DND-41 (cell line): ENCODE measurements at regions not wholly inside any gene's neighbourhood (a gene's known extent, or its start where the extent isn't known, plus 50 kb on each side); places are given as distances from the start of the nearest gene placed in this dataset.
A peak's percentile ranks its signal among the peaks of the same experiment; 100 is the strongest.

Source experiments
- ATAC-seq: fragments of 200-7000 bp; cut with Tn5 transposase; 3 replicates; pipeline ENCODE4 v1.9.1; 2021; ENCODE audit warnings: low read depth; ENCODE audit not compliant: insufficient read depth
- DNase-seq: peaks from one replicate; pipeline ENCODE4 v3.0.0-alpha.2; 2020
- H2AFZ ChIP-seq: 2 replicates; pipeline ENCODE4 v1.6.0; 2012; ENCODE audit warnings: low read depth, low read length
- H3K27ac ChIP-seq: 2 replicates; pipeline ENCODE4 v1.5.1; 2012; ENCODE audit warnings: low read length, inconsistent platforms
- H3K27me3 ChIP-seq: fragments of 200-600 bp; sonication (generic); 2 replicates; pipeline ENCODE4 v1.6.0; 2012; ENCODE audit warnings: low read length, mild to moderate bottlenecking, inconsistent platforms; ENCODE audit not compliant: insufficient read depth, poor library complexity
- H3K36me3 ChIP-seq: 2 replicates; pipeline ENCODE4 v1.5.1; 2012; ENCODE audit warnings: low read length, inconsistent platforms; ENCODE audit not compliant: insufficient read depth
- H3K4me1 ChIP-seq: 2 replicates; pipeline ENCODE4 v1.5.1; 2012; ENCODE audit warnings: mild to moderate bottlenecking, low read length; ENCODE audit not compliant: insufficient read depth
- H3K4me2 ChIP-seq: 2 replicates; pipeline ENCODE4 v1.6.0; 2012; ENCODE audit warnings: mild to moderate bottlenecking, moderate library complexity, low read length, inconsistent platforms; ENCODE audit not compliant: insufficient read depth
- H3K4me3 ChIP-seq, 2 experiments: fragments of 200-600 bp in 1 of 2; shearing (Covaris generic) in 1 of 2; 2 replicates each; pipeline ENCODE4 v1.5.1; 2012 to 2016; ENCODE audit warnings: inconsistent platforms in 2 of 2, low read length in 2 of 2, mild to moderate bottlenecking in 2 of 2, low read depth in 1 of 2, moderate library complexity in 1 of 2
- H3K79me2 ChIP-seq: 2 replicates; pipeline ENCODE4 v1.6.0; 2012; ENCODE audit warnings: low read length, inconsistent platforms; ENCODE audit not compliant: insufficient read depth
- H3K9ac ChIP-seq: 2 replicates; pipeline ENCODE4 v1.6.0; 2012; ENCODE audit warnings: low read depth, mild to moderate bottlenecking, inconsistent platforms, low read length, moderate library complexity
- H3K9me3 ChIP-seq: 2 replicates; pipeline ENCODE4 v1.5.1; 2012; ENCODE audit warnings: low read length, moderate library complexity, mild to moderate bottlenecking, inconsistent platforms; ENCODE audit not compliant: insufficient read depth, severe bottlenecking
- H4K20me1 ChIP-seq: 2 replicates; pipeline ENCODE4 v1.6.0; 2012; ENCODE audit warnings: low read length; ENCODE audit not compliant: insufficient read depth
- EZH2 ChIP-seq: IDR thresholded peaks from 3 replicates; pipeline ENCODE4 v1.6.1; 2012; ENCODE audit warnings: borderline replicate concordance, low read depth, mild to moderate bottlenecking, moderate library complexity, low read length, inconsistent platforms; ENCODE audit not compliant: severe bottlenecking
- TF ChIP-seq, protein P1 (sequence below): IDR thresholded peaks from 2 replicates; pipeline ENCODE4 v1.5.1; 2012; ENCODE audit warnings: borderline replicate concordance, low read length, moderate library complexity, mild to moderate bottlenecking; ENCODE audit not compliant: poor library complexity, severe bottlenecking; ENCODE audit errors: extremely low read depth

DNA sequence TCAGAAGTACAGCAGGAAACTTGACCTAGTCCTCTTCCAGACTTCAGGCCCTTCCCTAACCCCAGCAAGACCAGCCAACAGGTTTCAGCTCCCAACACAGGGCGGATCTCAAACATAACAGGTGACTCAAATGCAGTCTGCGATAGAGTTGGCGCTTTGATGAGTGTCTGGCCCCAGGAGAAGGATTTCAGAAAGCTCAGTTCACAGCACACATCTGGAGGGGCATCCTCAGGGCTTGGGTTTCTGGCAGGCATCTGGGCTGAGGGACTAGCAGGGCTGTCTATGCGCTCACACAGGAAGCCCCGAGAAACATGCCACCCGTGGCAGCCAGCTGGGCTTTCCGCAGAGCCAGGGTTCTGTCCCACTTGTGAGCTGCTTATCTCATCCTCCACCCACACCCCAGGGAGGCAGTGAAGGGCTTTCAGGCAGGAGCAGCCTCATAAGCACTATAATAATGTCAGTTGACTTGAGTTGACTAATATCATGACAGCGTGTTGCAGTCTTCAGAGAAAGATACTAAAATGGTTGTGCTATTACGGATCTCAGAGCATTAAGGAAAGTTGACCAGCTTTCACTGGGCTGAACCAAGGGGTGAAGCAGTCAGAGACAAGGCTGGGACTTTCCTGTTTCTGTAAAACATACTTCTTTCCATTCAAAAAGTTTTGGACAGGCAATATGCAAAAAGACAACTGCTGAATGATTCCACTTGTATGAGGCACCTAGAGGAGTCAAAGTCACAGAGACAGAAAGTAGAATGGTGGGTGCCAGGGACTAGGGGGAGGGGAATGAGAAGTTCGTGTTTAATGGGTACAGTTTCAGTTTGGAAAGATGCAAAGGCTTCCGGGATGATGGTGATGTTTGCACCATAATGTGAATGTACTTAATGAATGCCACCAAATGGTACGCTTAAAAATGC is 233.0 kb upstream of the IRF2BP2 start:
- ATAC-seq (peak; percentile 83), DNase-seq (peak; percentile 84)
- TF ChIP-seq, protein P1, sequence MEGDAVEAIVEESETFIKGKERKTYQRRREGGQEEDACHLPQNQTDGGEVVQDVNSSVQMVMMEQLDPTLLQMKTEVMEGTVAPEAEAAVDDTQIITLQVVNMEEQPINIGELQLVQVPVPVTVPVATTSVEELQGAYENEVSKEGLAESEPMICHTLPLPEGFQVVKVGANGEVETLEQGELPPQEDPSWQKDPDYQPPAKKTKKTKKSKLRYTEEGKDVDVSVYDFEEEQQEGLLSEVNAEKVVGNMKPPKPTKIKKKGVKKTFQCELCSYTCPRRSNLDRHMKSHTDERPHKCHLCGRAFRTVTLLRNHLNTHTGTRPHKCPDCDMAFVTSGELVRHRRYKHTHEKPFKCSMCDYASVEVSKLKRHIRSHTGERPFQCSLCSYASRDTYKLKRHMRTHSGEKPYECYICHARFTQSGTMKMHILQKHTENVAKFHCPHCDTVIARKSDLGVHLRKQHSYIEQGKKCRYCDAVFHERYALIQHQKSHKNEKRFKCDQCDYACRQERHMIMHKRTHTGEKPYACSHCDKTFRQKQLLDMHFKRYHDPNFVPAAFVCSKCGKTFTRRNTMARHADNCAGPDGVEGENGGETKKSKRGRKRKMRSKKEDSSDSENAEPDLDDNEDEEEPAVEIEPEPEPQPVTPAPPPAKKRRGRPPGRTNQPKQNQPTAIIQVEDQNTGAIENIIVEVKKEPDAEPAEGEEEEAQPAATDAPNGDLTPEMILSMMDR, result peak; percentile 28
- TF ChIP-seq EZH2, result no peak
- Histone ChIP-seq H3K9me3 (no peaks in the 10 kb centered on the region), H3K27ac (peak overlapping the region; percentile 76), H3K4me2 (peak overlapping the region; percentile 44), H3K9ac (peak overlapping the region; percentile 23), H3K27me3 (no peaks in the 10 kb centered on the region), H3K4me1 (peaks cover 71% of the 10 kb centered on the region), H3K36me3 (no peaks in the 10 kb centered on the region), H2AFZ (peak overlapping the region; percentile 10; the same call in 1 of the 2 replicates), H4K20me1 (no peaks in the 10 kb centered on the region), H3K4me3 (no peak overlapping the region), H3K79me2 (no peaks in the 10 kb centered on the region)

DNA sequence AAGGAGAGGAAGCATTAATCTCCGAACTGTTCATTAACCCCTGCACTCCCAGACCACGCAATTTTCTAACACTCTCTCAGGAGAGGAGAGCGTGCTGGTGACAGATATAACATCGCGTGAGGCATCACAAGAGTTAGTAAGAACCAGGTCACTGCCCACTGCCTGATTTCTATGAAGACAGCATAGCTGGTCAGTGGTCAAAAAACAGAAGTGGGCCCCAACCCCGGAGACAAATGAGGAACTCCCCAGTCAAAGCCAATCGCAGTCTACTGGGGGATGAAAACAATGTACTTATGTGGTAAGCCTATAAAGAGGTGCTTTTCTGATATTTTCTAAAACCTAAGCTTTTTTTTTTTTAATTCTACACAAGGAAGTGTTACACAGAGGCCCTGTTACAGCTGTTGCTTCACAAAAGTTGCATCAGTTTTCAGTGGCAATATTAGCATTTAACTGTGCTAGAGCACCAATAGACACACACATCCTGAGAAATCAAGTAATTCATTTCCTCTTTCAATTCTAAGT is 231.8 kb upstream of the IRF2BP2 start:
- Histone ChIP-seq H3K27ac (peak overlapping the region; percentile 17; the same call in 1 of the 2 replicates), H4K20me1 (no peaks in the 10 kb centered on the region), H3K9me3 (no peaks in the 10 kb centered on the region), H3K4me3 (no peak overlapping the region), H3K36me3 (no peaks in the 10 kb centered on the region), H3K9ac (no peak overlapping the region), H3K27me3 (no peaks in the 10 kb centered on the region), H3K79me2 (no peaks in the 10 kb centered on the region), H3K4me1 (peaks cover 71% of the 10 kb centered on the region), H3K4me2 (no peak overlapping the region), H2AFZ (no peak overlapping the region)
- DNase-seq, result no peak
- ATAC-seq, result no peak
- no peak for TF ChIP-seq EZH2
- TF ChIP-seq, protein P1, result no peak

DNA sequence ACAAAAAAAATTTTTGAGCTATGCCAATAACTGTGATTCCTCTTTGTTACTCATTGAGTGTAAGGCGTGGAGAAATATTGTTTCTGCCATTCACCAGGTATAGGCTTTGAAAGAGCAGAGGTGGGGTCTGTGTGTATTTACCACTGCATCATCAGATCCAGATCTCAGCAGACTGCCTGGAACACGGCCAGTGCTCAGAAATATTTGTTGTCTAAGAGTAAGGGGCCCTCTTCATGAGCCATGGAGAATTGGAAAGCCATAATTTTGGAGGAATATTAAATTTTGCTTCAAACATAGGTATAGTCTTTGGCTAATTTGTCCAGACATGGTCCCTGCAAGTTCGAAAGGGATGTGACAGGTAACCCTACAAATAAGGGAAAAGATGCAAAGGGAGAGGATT is 231.3 kb upstream of the IRF2BP2 start:
- no peak overlapping the region for H3K9ac ChIP-seq
- no peak for ATAC-seq
- no peaks in the 10 kb centered on the region for H4K20me1 ChIP-seq
- no peak overlapping the region for H2AFZ ChIP-seq
- H3K4me2 ChIP-seq, result no peak overlapping the region
- H3K4me3 ChIP-seq, result no peak overlapping the region
- H3K79me2 ChIP-seq, result no peaks in the 10 kb centered on the region
- no peaks in the 10 kb centered on the region for H3K9me3 ChIP-seq
- peaks cover 67% of the 10 kb centered on the region for H3K4me1 ChIP-seq
- no peaks in the 10 kb centered on the region for H3K27me3 ChIP-seq
- DNase-seq, result no peak
- peak overlapping the region; percentile 17; the same call in 1 of the 2 replicates for H3K27ac ChIP-seq
- H3K36me3 ChIP-seq, result no peaks in the 10 kb centered on the region
- TF ChIP-seq, protein P1, result no peak
- no peak for TF ChIP-seq EZH2
